H54 (cell line): ENCODE measurements at regions not wholly inside any gene's neighbourhood (a gene's known extent, or its start where the extent isn't known, plus 50 kb on each side); places are given as distances from the start of the nearest gene placed in this dataset.
A peak's percentile ranks its signal among the peaks of the same experiment; 100 is the strongest.

Experiments used
- DNase-seq: peaks from one replicate; pipeline ENCODE4 v3.0.0; 2011; ENCODE audit warnings: low spot score, mixed read lengths; ENCODE audit not compliant: insufficient read length
- FAIRE-seq: peaks from 3 replicates; lab custom pipeline; 2011; peaks lifted over from hg19 to GRCh38; lab: Jason Lieb, UNC
- POLR2A ChIP-seq: IDR thresholded peaks from 2 replicates; pipeline ENCODE4 v1.6.1; 2011; ENCODE audit warnings: low read depth, mild to moderate bottlenecking, low read length

GRCh38 chr6:4017834-4018170, 61.1 kb downstream of the FAM217A start:
- DNase-seq, result peak; percentile 4
- FAIRE-seq, result peak; percentile 20
- TF ChIP-seq POLR2A, result no peak

DNA sequence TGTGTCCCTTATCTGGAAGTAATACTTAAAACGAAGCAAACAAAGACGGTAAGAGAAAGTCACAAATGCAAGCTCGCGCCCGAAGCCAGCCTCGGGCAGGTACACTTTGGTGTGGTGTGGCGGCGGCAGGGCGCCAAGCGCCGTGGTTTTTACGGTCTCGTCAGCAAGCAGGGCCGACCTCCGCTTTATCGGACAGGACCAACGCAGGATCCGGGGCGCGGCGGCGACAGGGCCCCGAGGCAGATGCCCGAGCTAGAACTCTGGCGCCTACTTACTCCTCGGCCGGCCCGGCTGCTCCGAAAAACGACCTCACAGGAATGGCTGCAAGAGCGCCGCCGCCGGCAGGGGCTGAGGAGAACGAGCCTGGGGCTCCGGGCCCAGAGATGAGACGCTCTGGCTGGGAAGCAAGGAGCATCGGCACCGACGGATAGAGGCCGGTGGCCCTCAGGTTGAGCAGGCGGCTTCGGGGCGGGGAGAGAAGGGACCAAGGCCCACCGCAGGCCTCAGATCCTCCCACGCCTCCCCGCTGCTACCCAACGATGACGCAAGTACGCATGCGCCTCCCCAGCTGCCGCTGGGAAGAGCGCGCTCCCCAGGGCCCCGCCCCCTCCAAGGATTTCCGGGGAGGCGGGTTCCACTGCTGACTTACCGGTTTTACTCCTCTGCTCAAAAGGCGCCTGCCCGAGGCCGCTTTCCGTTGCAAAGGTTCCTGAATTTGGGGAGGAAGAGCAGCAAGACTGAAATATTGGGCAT, 60.6 kb downstream of the FAM217A start:
- FAIRE-seq, result peak; percentile 91
- peak; percentile 71; the same call in 1 of the 2 replicates for TF ChIP-seq POLR2A
- DNase-seq, result peak; percentile 76
